ENCODE measurements at regions not wholly inside any gene's neighbourhood (a gene's known extent, or its start where the extent isn't known, plus 50 kb on each side); places are given as distances from the start of the nearest gene placed in this dataset.

- TF ChIP-seq POLR2A (IDR thresholded peaks at IDR 0.05): no peak
- TF ChIP-seq, protein P1, sequence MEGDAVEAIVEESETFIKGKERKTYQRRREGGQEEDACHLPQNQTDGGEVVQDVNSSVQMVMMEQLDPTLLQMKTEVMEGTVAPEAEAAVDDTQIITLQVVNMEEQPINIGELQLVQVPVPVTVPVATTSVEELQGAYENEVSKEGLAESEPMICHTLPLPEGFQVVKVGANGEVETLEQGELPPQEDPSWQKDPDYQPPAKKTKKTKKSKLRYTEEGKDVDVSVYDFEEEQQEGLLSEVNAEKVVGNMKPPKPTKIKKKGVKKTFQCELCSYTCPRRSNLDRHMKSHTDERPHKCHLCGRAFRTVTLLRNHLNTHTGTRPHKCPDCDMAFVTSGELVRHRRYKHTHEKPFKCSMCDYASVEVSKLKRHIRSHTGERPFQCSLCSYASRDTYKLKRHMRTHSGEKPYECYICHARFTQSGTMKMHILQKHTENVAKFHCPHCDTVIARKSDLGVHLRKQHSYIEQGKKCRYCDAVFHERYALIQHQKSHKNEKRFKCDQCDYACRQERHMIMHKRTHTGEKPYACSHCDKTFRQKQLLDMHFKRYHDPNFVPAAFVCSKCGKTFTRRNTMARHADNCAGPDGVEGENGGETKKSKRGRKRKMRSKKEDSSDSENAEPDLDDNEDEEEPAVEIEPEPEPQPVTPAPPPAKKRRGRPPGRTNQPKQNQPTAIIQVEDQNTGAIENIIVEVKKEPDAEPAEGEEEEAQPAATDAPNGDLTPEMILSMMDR (IDR thresholded peaks at IDR 0.05): no peak
These were observed 672.7 kb upstream of the ADGRL2 start for GRCh38 chr1:81128079-81128478.
